GM18868 (cell line): ENCODE measurements at regions not wholly inside any gene's neighbourhood (a gene's known extent, or its start where the extent isn't known, plus 50 kb on each side); places are given as distances from the start of the nearest gene placed in this dataset.
"Not testable (repeated sequence)": the region's sequence is repeated elsewhere in the genome, so short reads cannot be mapped to it uniquely, and the experiment has no call there.

Experiments used
- ATAC-seq: cut with Tn5 transposase; IDR thresholded peaks from one replicate; pipeline ENCODE4 v1.9.1; 2021; ENCODE audit warnings: mild to moderate bottlenecking, moderate library complexity; ENCODE audit not compliant: unreplicated experiment

GRCh38 chr2:66185497-66186054 is 249.3 kb upstream of the MEIS1 start:
- ATAC-seq = no peak

GRCh38 chr2:66177128-66177796 is 257.7 kb upstream of the MEIS1 start:
- not testable (repeated sequence) for ATAC-seq

GRCh38 chr2:66174491-66174890 is 260.4 kb upstream of the MEIS1 start:
- no peak for ATAC-seq

- no peak for ATAC-seq
Observed at GRCh38 chr2:66173645-66174044, 261.3 kb upstream of the MEIS1 start.

- no peak for ATAC-seq
Observed at GRCh38 chr2:66171530-66171929, 263.4 kb upstream of the MEIS1 start.

GRCh38 chr2:66170744-66171330 is 264.1 kb upstream of the MEIS1 start:
- ATAC-seq = no peak

GRCh38 chr2:66169076-66169475 is 265.8 kb upstream of the MEIS1 start:
- no peak for ATAC-seq

GRCh38 chr2:66164470-66164869 is 270.5 kb upstream of the MEIS1 start:
- no peak for ATAC-seq

- ATAC-seq = no peak
Observed at GRCh38 chr2:66156171-66156570, 278.8 kb upstream of the MEIS1 start.

GRCh38 chr2:66153941-66154340 is 281.0 kb upstream of the MEIS1 start:
- ATAC-seq = no peak

GRCh38 chr2:66145490-66145889 is 289.4 kb upstream of the MEIS1 start:
- no peak for ATAC-seq

- ATAC-seq = not testable (repeated sequence)
Observed at GRCh38 chr2:66144324-66144723, 290.6 kb upstream of the MEIS1 start.

- ATAC-seq = no peak
Observed at GRCh38 chr2:66137606-66138130, 297.3 kb upstream of the MEIS1 start.

- no peak for ATAC-seq
Observed at GRCh38 chr2:66134138-66134701, 300.7 kb upstream of the MEIS1 start.

- no peak for ATAC-seq
Observed at GRCh38 chr2:66127656-66128055, 307.3 kb upstream of the MEIS1 start.

GRCh38 chr2:66127061-66127460 is 307.9 kb upstream of the MEIS1 start:
- no peak for ATAC-seq

GRCh38 chr2:66125951-66126350 is 309.0 kb upstream of the MEIS1 start:
- no peak for ATAC-seq

GRCh38 chr2:66122516-66122915 is 312.4 kb upstream of the MEIS1 start:
- ATAC-seq = no peak

GRCh38 chr2:66121946-66122345 is 313.0 kb upstream of the MEIS1 start:
- ATAC-seq = no peak

- no peak for ATAC-seq
Observed at GRCh38 chr2:66113988-66114625, 320.8 kb upstream of the MEIS1 start.

GRCh38 chr2:66111706-66112105 is 323.2 kb upstream of the MEIS1 start:
- ATAC-seq = no peak
